ENCODE measurements at regions not wholly inside any gene's neighbourhood (a gene's known extent, or its start where the extent isn't known, plus 50 kb on each side); places are given as distances from the start of the nearest gene placed in this dataset.

- H2BK5ac ChIP-seq (ENCODE audit: low read depth, low read length, poor library complexity), result no peak overlapping the region
- H3K18ac ChIP-seq (ENCODE audit: low read length), result no peak overlapping the region
- H3K9ac ChIP-seq (ENCODE audit: low read length), result no peak overlapping the region
- no peak overlapping the region for H2BK12ac ChIP-seq (ENCODE audit: low read length)
- H3K23ac ChIP-seq (ENCODE audit: low read length), result no peak overlapping the region
- H3K9me3 ChIP-seq (ENCODE audit: insufficient read depth, low read depth, low read length), result no peaks in the 10 kb centered on the region
- H3K79me1 ChIP-seq (ENCODE audit: low read length), result no peaks in the 10 kb centered on the region
- H3K4me1 ChIP-seq (ENCODE audit: control insufficient read depth in 1 of 2, insufficient read depth in 2 of 2, low read length in 2 of 2), result peaks cover 0 to 2% of the 10 kb centered on the region in 2 experiments
- no peak overlapping the region for H2BK120ac ChIP-seq (ENCODE audit: insufficient read depth, low read length, poor library complexity)
- H3K27ac ChIP-seq (ENCODE audit: low read depth, low read length), result no peak overlapping the region
- no peak for DNase-seq
- H3K27me3 ChIP-seq (ENCODE audit: insufficient read depth, low read length), result no peaks in the 10 kb centered on the region
- H4K12ac ChIP-seq (ENCODE audit: low read depth, low read length), result no peak overlapping the region
- H3K79me2 ChIP-seq (ENCODE audit: control insufficient read depth, insufficient read depth, low read length, poor library complexity), result no peaks in the 10 kb centered on the region
- H4K8ac ChIP-seq (ENCODE audit: low read depth, low read length), result no peak overlapping the region
- H2AK5ac ChIP-seq (ENCODE audit: low read length), result no peak overlapping the region
- no peaks in the 10 kb centered on the region for H3K36me3 ChIP-seq (ENCODE audit: control insufficient read depth in 1 of 2, insufficient read depth in 2 of 2, low read length in 2 of 2)
- H3K14ac ChIP-seq (ENCODE audit: low read length), result no peak overlapping the region
- no peak overlapping the region for H4K91ac ChIP-seq (ENCODE audit: low read depth, low read length)
- no peak overlapping the region for H2AFZ ChIP-seq (ENCODE audit: insufficient read depth, low read length, poor library complexity)
- no peak overlapping the region for H3K4me2 ChIP-seq (ENCODE audit: low read length)
- no peak overlapping the region for H3K4ac ChIP-seq (ENCODE audit: low read depth, low read length)
- no peak overlapping the region for H3K4me3 ChIP-seq (ENCODE audit: low read depth, low read length)
Observed at GRCh38 chr13:65090186-65090585, 2139.9 kb downstream of the PCDH9 start.

- Histone ChIP-seq H3K27ac (ENCODE audit: low read depth, low read length) (no peak overlapping the region), H3K4ac (ENCODE audit: low read depth, low read length) (no peak overlapping the region), H4K12ac (ENCODE audit: low read depth, low read length) (no peak overlapping the region), H3K36me3 (ENCODE audit: control insufficient read depth in 1 of 2, insufficient read depth in 2 of 2, low read length in 2 of 2) (no peaks in the 10 kb centered on the region), H3K23ac (ENCODE audit: low read length) (no peak overlapping the region), H3K4me3 (ENCODE audit: low read depth, low read length) (no peak overlapping the region), H3K4me1 (ENCODE audit: control insufficient read depth in 1 of 2, insufficient read depth in 2 of 2, low read length in 2 of 2) (peaks cover 0 to 5% of the 10 kb centered on the region in 2 experiments), H2AFZ (ENCODE audit: insufficient read depth, low read length, poor library complexity) (no peak overlapping the region), H3K79me2 (ENCODE audit: control insufficient read depth, insufficient read depth, low read length, poor library complexity) (no peaks in the 10 kb centered on the region), H4K91ac (ENCODE audit: low read depth, low read length) (no peak overlapping the region), H3K18ac (ENCODE audit: low read length) (no peak overlapping the region), H3K14ac (ENCODE audit: low read length) (no peak overlapping the region), H4K8ac (ENCODE audit: low read depth, low read length) (no peak overlapping the region), H2AK5ac (ENCODE audit: low read length) (no peak overlapping the region), H2BK5ac (ENCODE audit: low read depth, low read length, poor library complexity) (no peak overlapping the region), H2BK120ac (ENCODE audit: insufficient read depth, low read length, poor library complexity) (no peak overlapping the region), H2BK12ac (ENCODE audit: low read length) (no peak overlapping the region), H3K79me1 (ENCODE audit: low read length) (no peaks in the 10 kb centered on the region), H3K9ac (ENCODE audit: low read length) (no peak overlapping the region), H3K27me3 (ENCODE audit: insufficient read depth, low read length) (no peaks in the 10 kb centered on the region), H3K9me3 (ENCODE audit: insufficient read depth, low read depth, low read length) (no peaks in the 10 kb centered on the region), H3K4me2 (ENCODE audit: low read length) (no peak overlapping the region)
- no peak for DNase-seq
Observed at GRCh38 chr13:65088906-65089305, 2141.2 kb downstream of the PCDH9 start.

- Histone ChIP-seq H2AK5ac (ENCODE audit: low read length) (no peak overlapping the region), H4K8ac (ENCODE audit: low read depth, low read length) (no peak overlapping the region), H3K4me3 (ENCODE audit: low read depth, low read length) (no peak overlapping the region), H2BK5ac (ENCODE audit: low read depth, low read length, poor library complexity) (no peak overlapping the region), H2AFZ (ENCODE audit: insufficient read depth, low read length, poor library complexity) (no peak overlapping the region), H3K14ac (ENCODE audit: low read length) (no peak overlapping the region), H3K36me3 (ENCODE audit: control insufficient read depth in 1 of 2, insufficient read depth in 2 of 2, low read length in 2 of 2) (no peaks in the 10 kb centered on the region), H2BK12ac (ENCODE audit: low read length) (no peak overlapping the region), H2BK120ac (ENCODE audit: insufficient read depth, low read length, poor library complexity) (no peak overlapping the region), H3K23ac (ENCODE audit: low read length) (no peak overlapping the region), H3K9me3 (ENCODE audit: insufficient read depth, low read depth, low read length) (no peaks in the 10 kb centered on the region), H3K79me2 (ENCODE audit: control insufficient read depth, insufficient read depth, low read length, poor library complexity) (no peaks in the 10 kb centered on the region), H3K27ac (ENCODE audit: low read depth, low read length) (no peak overlapping the region), H3K79me1 (ENCODE audit: low read length) (no peaks in the 10 kb centered on the region), H3K9ac (ENCODE audit: low read length) (no peak overlapping the region), H3K4me1 (ENCODE audit: control insufficient read depth in 1 of 2, insufficient read depth in 2 of 2, low read length in 2 of 2) (peaks cover 0 to 5% of the 10 kb centered on the region in 2 experiments), H3K4ac (ENCODE audit: low read depth, low read length) (no peak overlapping the region), H4K12ac (ENCODE audit: low read depth, low read length) (no peak overlapping the region), H3K4me2 (ENCODE audit: low read length) (no peak overlapping the region), H3K18ac (ENCODE audit: low read length) (no peak overlapping the region), H4K91ac (ENCODE audit: low read depth, low read length) (no peak overlapping the region), H3K27me3 (ENCODE audit: insufficient read depth, low read length) (no peaks in the 10 kb centered on the region)
- WGBS (ENCODE audit: extremely low coverage, insufficient coverage, insufficient read length), result no CpG with 5 or more reads among the region's 6 CpGs
- no peak for DNase-seq
Observed at GRCh38 chr13:65085977-65086376, 2144.2 kb downstream of the PCDH9 start.

- no peak overlapping the region for H2BK120ac ChIP-seq (ENCODE audit: insufficient read depth, low read length, poor library complexity)
- H3K4me2 ChIP-seq (ENCODE audit: low read length), result no peak overlapping the region
- H3K4me3 ChIP-seq (ENCODE audit: low read depth, low read length), result no peak overlapping the region
- no peaks in the 10 kb centered on the region for H3K36me3 ChIP-seq (ENCODE audit: control insufficient read depth in 1 of 2, insufficient read depth in 2 of 2, low read length in 2 of 2)
- H3K27me3 ChIP-seq (ENCODE audit: insufficient read depth, low read length), result no peaks in the 10 kb centered on the region
- H2AFZ ChIP-seq (ENCODE audit: insufficient read depth, low read length, poor library complexity), result no peak overlapping the region
- H3K14ac ChIP-seq (ENCODE audit: low read length), result no peak overlapping the region
- no peak for DNase-seq
- no peaks in the 10 kb centered on the region for H3K9me3 ChIP-seq (ENCODE audit: insufficient read depth, low read depth, low read length)
- no peak overlapping the region for H2BK5ac ChIP-seq (ENCODE audit: low read depth, low read length, poor library complexity)
- no peaks in the 10 kb centered on the region for H3K79me2 ChIP-seq (ENCODE audit: control insufficient read depth, insufficient read depth, low read length, poor library complexity)
- no peak overlapping the region for H3K23ac ChIP-seq (ENCODE audit: low read length)
- H4K12ac ChIP-seq (ENCODE audit: low read depth, low read length), result no peak overlapping the region
- no peak overlapping the region for H3K18ac ChIP-seq (ENCODE audit: low read length)
- no peak overlapping the region for H3K9ac ChIP-seq (ENCODE audit: low read length)
- H2BK12ac ChIP-seq (ENCODE audit: low read length), result no peak overlapping the region
- no peak overlapping the region for H4K8ac ChIP-seq (ENCODE audit: low read depth, low read length)
- H2AK5ac ChIP-seq (ENCODE audit: low read length), result no peak overlapping the region
- no peak overlapping the region for H3K27ac ChIP-seq (ENCODE audit: low read depth, low read length)
- no peaks in the 10 kb centered on the region for H3K79me1 ChIP-seq (ENCODE audit: low read length)
- WGBS (ENCODE audit: extremely low coverage, insufficient coverage, insufficient read length), result no CpG with 5 or more reads among the region's 5 CpGs
- H4K91ac ChIP-seq (ENCODE audit: low read depth, low read length), result no peak overlapping the region
- no peak overlapping the region for H3K4ac ChIP-seq (ENCODE audit: low read depth, low read length)
- no peaks in the 10 kb centered on the region for H3K4me1 ChIP-seq (ENCODE audit: control insufficient read depth in 1 of 2, insufficient read depth in 2 of 2, low read length in 2 of 2)
Observed at GRCh38 chr13:65074248-65074647, 2155.9 kb downstream of the PCDH9 start.

GRCh38 chr13:65064967-65065366 is 2165.2 kb downstream of the PCDH9 start:
- Histone ChIP-seq H3K27ac (ENCODE audit: low read depth, low read length) (no peak overlapping the region), H2BK12ac (ENCODE audit: low read length) (no peak overlapping the region), H3K4me1 (ENCODE audit: control insufficient read depth in 1 of 2, insufficient read depth in 2 of 2, low read length in 2 of 2) (no peaks in the 10 kb centered on the region), H4K8ac (ENCODE audit: low read depth, low read length) (no peak overlapping the region), H2BK120ac (ENCODE audit: insufficient read depth, low read length, poor library complexity) (no peak overlapping the region), H2AFZ (ENCODE audit: insufficient read depth, low read length, poor library complexity) (no peak overlapping the region), H2AK5ac (ENCODE audit: low read length) (no peak overlapping the region), H4K91ac (ENCODE audit: low read depth, low read length) (no peak overlapping the region), H3K18ac (ENCODE audit: low read length) (no peak overlapping the region), H3K4me2 (ENCODE audit: low read length) (no peak overlapping the region), H3K9ac (ENCODE audit: low read length) (no peak overlapping the region), H3K79me2 (ENCODE audit: control insufficient read depth, insufficient read depth, low read length, poor library complexity) (no peaks in the 10 kb centered on the region), H3K23ac (ENCODE audit: low read length) (no peak overlapping the region), H2BK5ac (ENCODE audit: low read depth, low read length, poor library complexity) (no peak overlapping the region), H3K79me1 (ENCODE audit: low read length) (no peaks in the 10 kb centered on the region), H3K27me3 (ENCODE audit: insufficient read depth, low read length) (no peaks in the 10 kb centered on the region), H3K9me3 (ENCODE audit: insufficient read depth, low read depth, low read length) (no peaks in the 10 kb centered on the region), H3K4ac (ENCODE audit: low read depth, low read length) (no peak overlapping the region), H3K4me3 (ENCODE audit: low read depth, low read length) (no peak overlapping the region), H3K36me3 (ENCODE audit: control insufficient read depth in 1 of 2, insufficient read depth in 2 of 2, low read length in 2 of 2) (no peaks in the 10 kb centered on the region), H4K12ac (ENCODE audit: low read depth, low read length) (no peak overlapping the region), H3K14ac (ENCODE audit: low read length) (no peak overlapping the region)
- WGBS (ENCODE audit: extremely low coverage, insufficient coverage, insufficient read length), result no CpG with 5 or more reads among the region's 4 CpGs
- DNase-seq, result no peak
